GM19023 (cell line): ENCODE measurements at regions not wholly inside any gene's neighbourhood (a gene's known extent, or its start where the extent isn't known, plus 50 kb on each side); places are given as distances from the start of the nearest gene placed in this dataset.
"Not testable (repeated sequence)": the region's sequence is repeated elsewhere in the genome, so short reads cannot be mapped to it uniquely, and the experiment has no call there.

Experiments
- ATAC-seq: cut with Tn5 transposase; IDR thresholded peaks from one replicate; pipeline ENCODE4 v1.9.1; 2021; ENCODE audit warnings: mild to moderate bottlenecking, moderate library complexity; ENCODE audit not compliant: unreplicated experiment

- no peak for ATAC-seq
These were observed 314.2 kb downstream of the PID1 start for GRCh38 chr2:228956701-228957474.

- ATAC-seq, result no peak
These were observed 321.3 kb downstream of the PID1 start for GRCh38 chr2:228949831-228950230.

- ATAC-seq, result no peak
These were observed 325.4 kb downstream of the PID1 start for GRCh38 chr2:228945710-228946109.

- no peak for ATAC-seq
These were observed 328.2 kb downstream of the PID1 start for GRCh38 chr2:228942856-228943255.

- ATAC-seq, result no peak
These were observed 332.5 kb downstream of the PID1 start for GRCh38 chr2:228938629-228939028.

GRCh38 chr2:228927028-228928010 is 343.8 kb downstream of the PID1 start:
- no peak for ATAC-seq

- no peak for ATAC-seq
These were observed 351.3 kb downstream of the PID1 start for GRCh38 chr2:228919808-228920207.

GRCh38 chr2:228917220-228917619 is 353.9 kb downstream of the PID1 start:
- ATAC-seq, result no peak

GRCh38 chr2:228916416-228917090 is 354.5 kb downstream of the PID1 start:
- no peak for ATAC-seq

- ATAC-seq, result no peak
These were observed 357.9 kb downstream of the PID1 start for GRCh38 chr2:228913176-228913575.

GRCh38 chr2:228910872-228911271 is 360.2 kb downstream of the PID1 start:
- ATAC-seq, result not testable (repeated sequence)

GRCh38 chr2:228902176-228902575 is 368.9 kb downstream of the PID1 start:
- ATAC-seq, result no peak

GRCh38 chr2:228901531-228901930 is 369.6 kb downstream of the PID1 start:
- no peak for ATAC-seq

- ATAC-seq, result no peak
These were observed 392.9 kb downstream of the PID1 start for GRCh38 chr2:228878138-228878537.

- ATAC-seq, result no peak
These were observed 394.8 kb downstream of the PID1 start for GRCh38 chr2:228876276-228876675.

- ATAC-seq, result no peak
These were observed 395.8 kb downstream of the PID1 start for GRCh38 chr2:228875152-228875900.

- ATAC-seq, result no peak
These were observed 400.1 kb downstream of the PID1 start for GRCh38 chr2:228871012-228871411.

- ATAC-seq, result no peak
These were observed 401.3 kb downstream of the PID1 start for GRCh38 chr2:228869636-228870264.

- ATAC-seq, result no peak
These were observed 403.7 kb downstream of the PID1 start for GRCh38 chr2:228867406-228867805.

GRCh38 chr2:228866781-228867180 is 404.3 kb downstream of the PID1 start:
- ATAC-seq, result no peak
